Hepatocyte (in vitro differentiated cells): ENCODE measurements at regions not wholly inside any gene's neighbourhood (a gene's known extent, or its start where the extent isn't known, plus 50 kb on each side); places are given as distances from the start of the nearest gene placed in this dataset.

Experiments
- DNase-seq: peaks from one replicate; pipeline ENCODE4 v3.0.0-alpha.2; 2016; ENCODE audit warnings: low spot score
- H2AFZ ChIP-seq: fragments of 200-600 bp; sonication (generic); 2 replicates; pipeline ENCODE4 v1.6.0; 2016; ENCODE audit warnings: antibody characterized with exemption, mild to moderate bottlenecking
- H3K27ac ChIP-seq: fragments of 200-600 bp; sonication (generic); 2 replicates; pipeline ENCODE4 v1.5.1; 2016; ENCODE audit warnings: mild to moderate bottlenecking
- H3K27me3 ChIP-seq: fragments of 200-600 bp; sonication (generic); 2 replicates; pipeline ENCODE4 v1.6.1; 2016
- H3K36me3 ChIP-seq: fragments of 200-600 bp; sonication (generic); replicated peaks from 2 replicates; pipeline ENCODE4 v1.5.1; 2016; ENCODE audit warnings: low read depth; ENCODE audit not compliant: insufficient read depth
- H3K4me1 ChIP-seq: fragments of 200-600 bp; sonication (generic); 2 replicates; pipeline ENCODE4 v1.5.1; 2016; ENCODE audit warnings: mild to moderate bottlenecking, moderate library complexity; ENCODE audit not compliant: insufficient read depth
- H3K4me2 ChIP-seq: fragments of 200-600 bp; sonication (generic); 2 replicates; pipeline ENCODE4 v1.6.0; 2016
- H3K4me3 ChIP-seq: fragments of 200-600 bp; sonication (generic); 2 replicates; pipeline ENCODE4 v1.5.1; 2016; ENCODE audit warnings: mild to moderate bottlenecking
- H3K79me2 ChIP-seq: fragments of 200-600 bp; sonication (generic); 2 replicates; pipeline ENCODE4 v1.6.0; 2017; ENCODE audit warnings: mild to moderate bottlenecking
- H3K9me2 ChIP-seq: fragments of 200-600 bp; sonication (generic); replicated peaks from 2 replicates; pipeline ENCODE4 v1.6.0; 2017; ENCODE audit warnings: mild to moderate bottlenecking; ENCODE audit not compliant: insufficient read depth
- H3K9me3 ChIP-seq: fragments of 200-600 bp; sonication (generic); 2 replicates; pipeline ENCODE4 v1.5.1; 2016; ENCODE audit warnings: low read depth, mild to moderate bottlenecking
- H4K20me1 ChIP-seq: fragments of 200-600 bp; sonication (generic); 2 replicates; pipeline ENCODE4 v1.6.0; 2016; ENCODE audit warnings: mild to moderate bottlenecking; ENCODE audit not compliant: insufficient read depth, poor library complexity, severe bottlenecking
- EZH2 ChIP-seq: fragments of 200-600 bp; sonication (generic); IDR thresholded peaks from 2 replicates; pipeline ENCODE4 v1.6.1; 2016; ENCODE audit warnings: antibody characterized with exemption, mild to moderate bottlenecking, borderline replicate concordance
- EZH2phosphoT487 ChIP-seq: fragments of 200-600 bp; sonication (generic); IDR thresholded peaks from one replicate; pipeline ENCODE4 v1.6.1; 2018; ENCODE audit warnings: antibody characterized with exemption, mild to moderate bottlenecking, low read depth, moderate library complexity; ENCODE audit not compliant: unreplicated experiment, severe bottlenecking
- WGBS: methylation state at CpG from one replicate; pipeline ENCODE4 v1.1.6; 2016; ENCODE audit warnings: low lambda C conversion rate; ENCODE audit errors: missing lambda C conversion rate; 5-methylcytosine and 5-hydroxymethylcytosine counted together
- TF ChIP-seq, protein P1 (sequence below): fragments of 200-600 bp; sonication (generic); IDR thresholded peaks from 2 replicates; pipeline ENCODE4 v1.5.1; 2016; ENCODE audit warnings: antibody characterized with exemption, mild to moderate bottlenecking; ENCODE audit not compliant: poor library complexity

- WGBS = 84% methylated on average over 9 of the region's 9 CpGs
- Histone ChIP-seq H3K36me3 (no peaks in the 10 kb centered on the region), H3K9me3 (no peaks in the 10 kb centered on the region), H3K4me2 (peak overlapping the region; percentile 40), H3K4me3 (no peak overlapping the region), H3K27me3 (peaks cover 3% of the 10 kb centered on the region), H4K20me1 (no peaks in the 10 kb centered on the region), H3K9me2 (no peaks in the 10 kb centered on the region), H3K79me2 (no peaks in the 10 kb centered on the region), H3K27ac (no peak overlapping the region), H2AFZ (no peak overlapping the region), H3K4me1 (no peaks in the 10 kb centered on the region)
- DNase-seq = no peak
- TF ChIP-seq, protein P1, sequence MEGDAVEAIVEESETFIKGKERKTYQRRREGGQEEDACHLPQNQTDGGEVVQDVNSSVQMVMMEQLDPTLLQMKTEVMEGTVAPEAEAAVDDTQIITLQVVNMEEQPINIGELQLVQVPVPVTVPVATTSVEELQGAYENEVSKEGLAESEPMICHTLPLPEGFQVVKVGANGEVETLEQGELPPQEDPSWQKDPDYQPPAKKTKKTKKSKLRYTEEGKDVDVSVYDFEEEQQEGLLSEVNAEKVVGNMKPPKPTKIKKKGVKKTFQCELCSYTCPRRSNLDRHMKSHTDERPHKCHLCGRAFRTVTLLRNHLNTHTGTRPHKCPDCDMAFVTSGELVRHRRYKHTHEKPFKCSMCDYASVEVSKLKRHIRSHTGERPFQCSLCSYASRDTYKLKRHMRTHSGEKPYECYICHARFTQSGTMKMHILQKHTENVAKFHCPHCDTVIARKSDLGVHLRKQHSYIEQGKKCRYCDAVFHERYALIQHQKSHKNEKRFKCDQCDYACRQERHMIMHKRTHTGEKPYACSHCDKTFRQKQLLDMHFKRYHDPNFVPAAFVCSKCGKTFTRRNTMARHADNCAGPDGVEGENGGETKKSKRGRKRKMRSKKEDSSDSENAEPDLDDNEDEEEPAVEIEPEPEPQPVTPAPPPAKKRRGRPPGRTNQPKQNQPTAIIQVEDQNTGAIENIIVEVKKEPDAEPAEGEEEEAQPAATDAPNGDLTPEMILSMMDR = no peak
- TF ChIP-seq EZH2phosphoT487 = no peak
- TF ChIP-seq EZH2 = no peak
These were observed 87.7 kb upstream of the SALL4 start for GRCh38 chr20:51890003-51890402.

- WGBS = 26% methylated on average over 4 of the region's 4 CpGs
- peaks cover 3% of the 10 kb centered on the region for H3K27me3 ChIP-seq
- H3K27ac ChIP-seq = no peak overlapping the region
- no peaks in the 10 kb centered on the region for H3K79me2 ChIP-seq
- H3K4me2 ChIP-seq = peak overlapping the region; percentile 40
- H3K4me3 ChIP-seq = no peak overlapping the region
- H3K9me2 ChIP-seq = no peaks in the 10 kb centered on the region
- DNase-seq = no peak
- no peak for TF ChIP-seq EZH2
- TF ChIP-seq EZH2phosphoT487 = no peak
- TF ChIP-seq, protein P1 = no peak
- H3K4me1 ChIP-seq = no peaks in the 10 kb centered on the region
- no peak overlapping the region for H2AFZ ChIP-seq
- no peaks in the 10 kb centered on the region for H3K9me3 ChIP-seq
- no peaks in the 10 kb centered on the region for H4K20me1 ChIP-seq
- H3K36me3 ChIP-seq = no peaks in the 10 kb centered on the region
These were observed 87.1 kb upstream of the SALL4 start for GRCh38 chr20:51889466-51889865.

DNA sequence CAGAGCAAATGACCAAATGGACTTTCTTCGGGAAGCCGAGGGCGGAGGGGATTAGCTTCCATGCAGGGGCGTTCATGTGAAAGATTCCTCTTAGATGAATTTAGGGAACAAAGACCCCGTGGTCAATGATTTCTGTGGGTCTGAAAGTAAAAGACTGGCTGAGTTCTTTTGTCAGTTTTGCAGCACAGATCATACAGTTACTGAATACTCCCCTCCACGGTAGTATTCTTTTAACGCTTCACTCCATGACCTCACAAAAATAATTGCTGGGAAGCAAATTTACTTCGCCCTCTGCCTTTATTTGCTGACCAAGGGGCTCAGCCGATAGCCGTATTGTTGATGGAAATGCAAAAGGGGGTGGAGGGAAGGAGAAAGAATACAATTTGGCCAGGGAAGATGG lies 86.0 kb upstream of the SALL4 start:
- no peaks in the 10 kb centered on the region for H3K9me3 ChIP-seq
- WGBS = 49% methylated on average over 10 of the region's 10 CpGs
- no peaks in the 10 kb centered on the region for H3K36me3 ChIP-seq
- no peak for DNase-seq
- no peaks in the 10 kb centered on the region for H4K20me1 ChIP-seq
- peaks cover 3% of the 10 kb centered on the region for H3K27me3 ChIP-seq
- TF ChIP-seq EZH2phosphoT487 = no peak
- TF ChIP-seq, protein P1 = no peak
- no peak for TF ChIP-seq EZH2
- H3K4me2 ChIP-seq = no peak overlapping the region
- no peak overlapping the region for H3K4me3 ChIP-seq
- no peaks in the 10 kb centered on the region for H3K79me2 ChIP-seq
- H2AFZ ChIP-seq = no peak overlapping the region
- no peak overlapping the region for H3K27ac ChIP-seq
- H3K4me1 ChIP-seq = no peaks in the 10 kb centered on the region
- H3K9me2 ChIP-seq = no peaks in the 10 kb centered on the region
